MM.1S (cell line): ENCODE measurements at regions not wholly inside any gene's neighbourhood (a gene's known extent, or its start where the extent isn't known, plus 50 kb on each side); places are given as distances from the start of the nearest gene placed in this dataset.

Source experiments
- DNase-seq: peaks from one replicate; pipeline ENCODE4 v3.0.0-alpha.2; 2015
- H2AFZ ChIP-seq: fragments of 300-600 bp; sonication (generic); 2 replicates; pipeline ENCODE4 v1.6.0; 2016; ENCODE audit warnings: antibody characterized with exemption, low read length
- H3F3A ChIP-seq: fragments of 300-600 bp; sonication (generic); 2 replicates; pipeline ENCODE4 v1.6.1; 2016; ENCODE audit warnings: mild to moderate bottlenecking, antibody characterized with exemption, low read length, moderate library complexity, mixed read lengths; ENCODE audit not compliant: insufficient read depth
- H3K27ac ChIP-seq: fragments of 300-600 bp; sonication (generic); 2 replicates; pipeline ENCODE4 v1.5.1; 2016; ENCODE audit warnings: mild to moderate bottlenecking, low read length
- H3K27me3 ChIP-seq: fragments of 300-600 bp; sonication (generic); replicated peaks from 2 replicates; pipeline ENCODE4 v1.6.0; 2016; ENCODE audit warnings: low read length; ENCODE audit not compliant: insufficient read depth
- H3K36me3 ChIP-seq: fragments of 300-600 bp; sonication (generic); replicated peaks from 2 replicates; pipeline ENCODE4 v1.6.1; 2016; ENCODE audit warnings: mild to moderate bottlenecking, low read length, mixed read lengths; ENCODE audit not compliant: insufficient read depth
- H3K4me1 ChIP-seq: fragments of 300-600 bp; sonication (generic); 2 replicates; pipeline ENCODE4 v1.6.1; 2016; ENCODE audit warnings: low read length, mixed read lengths
- H3K4me2 ChIP-seq: fragments of 300-600 bp; sonication (generic); 2 replicates; pipeline ENCODE4 v1.6.0; 2016; ENCODE audit warnings: low read depth, low read length
- H3K4me3 ChIP-seq: fragments of 300-600 bp; sonication (generic); 2 replicates; pipeline ENCODE4 v1.5.1; 2016; ENCODE audit warnings: low read length, mixed read lengths
- H3K79me2 ChIP-seq: fragments of 300-600 bp; sonication (generic); 2 replicates; pipeline ENCODE4 v1.6.1; 2016; ENCODE audit warnings: mixed run types, low read length, mixed read lengths
- H3K9ac ChIP-seq: fragments of 300-600 bp; sonication (generic); 2 replicates; pipeline ENCODE4 v1.6.1; 2016; ENCODE audit warnings: low read length, mixed read lengths
- H3K9me2 ChIP-seq: fragments of 300-600 bp; sonication (generic); replicated peaks from 2 replicates; pipeline ENCODE4 v1.6.1; 2016; ENCODE audit warnings: mild to moderate bottlenecking, low read length, mixed read lengths; ENCODE audit not compliant: insufficient read depth
- H3K9me3 ChIP-seq: fragments of 300-600 bp; sonication (generic); replicated peaks from 2 replicates; pipeline ENCODE4 v1.6.1; 2016; ENCODE audit warnings: mild to moderate bottlenecking, low read length, mixed read lengths; ENCODE audit not compliant: insufficient read depth
- H4K20me1 ChIP-seq: fragments of 300-600 bp; sonication (generic); 2 replicates; pipeline ENCODE4 v1.6.1; 2016; ENCODE audit warnings: mild to moderate bottlenecking, low read length, moderate library complexity, mixed read lengths; ENCODE audit not compliant: insufficient read depth
- EZH2 ChIP-seq: fragments of 300-600 bp; sonication (generic); optimal IDR thresholded peaks from 2 replicates; pipeline ENCODE3; 2017; ENCODE audit warnings: low read depth, mild to moderate bottlenecking, antibody characterized with exemption, low read length, mixed read lengths
- EZH2phosphoT487 ChIP-seq: fragments of 300-600 bp; sonication (generic); IDR thresholded peaks from 2 replicates; pipeline ENCODE4 v1.6.1; 2018; ENCODE audit warnings: antibody characterized with exemption, low read length
- TF ChIP-seq, protein P1 (sequence below): fragments of 300-600 bp; sonication (generic); IDR thresholded peaks from 2 replicates; pipeline ENCODE4 v1.5.1; 2016; ENCODE audit warnings: antibody characterized with exemption, low read length, mixed read lengths

DNA sequence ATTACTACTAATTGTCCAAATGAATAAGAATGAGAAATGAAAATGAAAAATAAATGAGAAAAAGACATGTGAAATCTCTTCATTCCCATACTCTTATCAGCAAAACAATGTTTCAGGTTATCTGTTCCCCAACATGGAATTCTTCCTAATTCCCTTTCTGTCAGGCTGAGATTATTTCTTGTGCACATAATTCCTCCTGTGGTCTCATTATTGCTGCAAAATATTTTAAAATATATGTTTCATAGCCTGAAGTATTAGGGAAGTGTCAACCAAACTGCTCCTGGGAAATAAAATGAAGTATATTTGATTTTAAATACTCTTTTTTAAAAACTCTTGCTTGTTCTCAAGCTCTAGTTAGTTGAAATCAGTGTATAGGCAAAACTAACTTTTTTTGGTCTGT is 314.9 kb downstream of the USP25 start:
- Histone ChIP-seq H3K9ac (no peak overlapping the region), H3K4me1 (no peaks in the 10 kb centered on the region), H3K9me3 (no peaks in the 10 kb centered on the region), H2AFZ (no peak overlapping the region), H3F3A (no peaks in the 10 kb centered on the region), H3K9me2 (no peaks in the 10 kb centered on the region), H3K27ac (no peak overlapping the region), H3K36me3 (no peaks in the 10 kb centered on the region), H3K79me2 (no peaks in the 10 kb centered on the region), H4K20me1 (no peaks in the 10 kb centered on the region), H3K4me2 (no peak overlapping the region), H3K27me3 (no peaks in the 10 kb centered on the region), H3K4me3 (no peak overlapping the region)
- no peak for DNase-seq
- TF ChIP-seq EZH2phosphoT487 (no peak), EZH2 (no peak)
- TF ChIP-seq, protein P1, sequence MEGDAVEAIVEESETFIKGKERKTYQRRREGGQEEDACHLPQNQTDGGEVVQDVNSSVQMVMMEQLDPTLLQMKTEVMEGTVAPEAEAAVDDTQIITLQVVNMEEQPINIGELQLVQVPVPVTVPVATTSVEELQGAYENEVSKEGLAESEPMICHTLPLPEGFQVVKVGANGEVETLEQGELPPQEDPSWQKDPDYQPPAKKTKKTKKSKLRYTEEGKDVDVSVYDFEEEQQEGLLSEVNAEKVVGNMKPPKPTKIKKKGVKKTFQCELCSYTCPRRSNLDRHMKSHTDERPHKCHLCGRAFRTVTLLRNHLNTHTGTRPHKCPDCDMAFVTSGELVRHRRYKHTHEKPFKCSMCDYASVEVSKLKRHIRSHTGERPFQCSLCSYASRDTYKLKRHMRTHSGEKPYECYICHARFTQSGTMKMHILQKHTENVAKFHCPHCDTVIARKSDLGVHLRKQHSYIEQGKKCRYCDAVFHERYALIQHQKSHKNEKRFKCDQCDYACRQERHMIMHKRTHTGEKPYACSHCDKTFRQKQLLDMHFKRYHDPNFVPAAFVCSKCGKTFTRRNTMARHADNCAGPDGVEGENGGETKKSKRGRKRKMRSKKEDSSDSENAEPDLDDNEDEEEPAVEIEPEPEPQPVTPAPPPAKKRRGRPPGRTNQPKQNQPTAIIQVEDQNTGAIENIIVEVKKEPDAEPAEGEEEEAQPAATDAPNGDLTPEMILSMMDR: no peak

DNA sequence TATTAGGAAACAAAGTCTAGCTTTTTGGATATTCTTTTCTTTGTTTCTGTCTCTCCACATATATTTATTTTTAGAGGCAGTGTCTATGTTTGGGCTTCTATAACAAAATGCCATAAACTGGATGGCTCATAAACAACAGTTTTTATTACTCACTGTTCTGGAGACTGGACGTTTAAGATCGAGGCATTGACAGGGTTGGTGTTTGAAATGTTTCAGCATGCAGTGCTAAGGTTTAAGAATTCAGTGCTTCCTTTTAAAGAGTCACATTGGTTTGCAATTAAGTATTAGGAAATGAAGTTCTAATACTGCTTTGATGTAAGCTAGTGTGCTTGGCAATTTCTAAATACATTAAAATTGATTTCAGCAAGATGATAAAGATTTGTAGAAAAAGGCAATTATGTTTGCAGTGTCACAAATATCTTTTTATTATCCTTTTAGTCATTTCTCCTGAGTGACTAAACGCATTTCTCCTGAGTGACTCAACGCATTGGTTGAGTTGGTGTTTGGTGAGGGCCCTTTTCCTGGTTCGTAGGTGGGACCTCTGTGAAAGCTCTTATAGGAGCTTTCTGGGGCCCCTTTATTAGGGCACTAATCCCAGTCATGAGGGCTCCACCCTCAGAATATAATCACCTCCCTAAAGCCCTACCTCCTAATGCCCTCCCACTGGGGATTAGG is 317.0 kb downstream of the USP25 start:
- Histone ChIP-seq H3K9me3 (no peaks in the 10 kb centered on the region), H3K4me2 (no peak overlapping the region), H3K36me3 (no peaks in the 10 kb centered on the region), H3K4me1 (no peaks in the 10 kb centered on the region), H3K79me2 (no peaks in the 10 kb centered on the region), H2AFZ (no peak overlapping the region), H3K9me2 (no peaks in the 10 kb centered on the region), H3K27ac (no peak overlapping the region), H4K20me1 (no peaks in the 10 kb centered on the region), H3K9ac (no peak overlapping the region), H3K4me3 (no peak overlapping the region), H3F3A (no peaks in the 10 kb centered on the region), H3K27me3 (no peaks in the 10 kb centered on the region)
- TF ChIP-seq, protein P1: no peak
- TF ChIP-seq EZH2: no peak
- no peak for DNase-seq

GRCh38 chr21:16047904-16048303 is 318.1 kb downstream of the USP25 start:
- no peaks in the 10 kb centered on the region for H3K4me1 ChIP-seq
- no peaks in the 10 kb centered on the region for H3K79me2 ChIP-seq
- no peaks in the 10 kb centered on the region for H3K27me3 ChIP-seq
- no peak overlapping the region for H3K9ac ChIP-seq
- TF ChIP-seq EZH2 (no peak), EZH2phosphoT487 (no peak)
- TF ChIP-seq, protein P1: no peak
- no peak for DNase-seq
- H3K4me3 ChIP-seq: no peak overlapping the region
- no peaks in the 10 kb centered on the region for H3K9me2 ChIP-seq
- H3F3A ChIP-seq: no peaks in the 10 kb centered on the region
- H3K9me3 ChIP-seq: no peaks in the 10 kb centered on the region
- no peak overlapping the region for H3K27ac ChIP-seq
- no peak overlapping the region for H2AFZ ChIP-seq
- H4K20me1 ChIP-seq: no peaks in the 10 kb centered on the region
- no peaks in the 10 kb centered on the region for H3K36me3 ChIP-seq
- H3K4me2 ChIP-seq: no peak overlapping the region
